SK-N-SH treated with all-trans-retinoic acid at 6 μM for 48 hours (cell line): ENCODE measurements at regions not wholly inside any gene's neighbourhood (a gene's known extent, or its start where the extent isn't known, plus 50 kb on each side); places are given as distances from the start of the nearest gene placed in this dataset.

Experiments
- ATAC-seq: fragments of 200-7000 bp; cut with Tn5 transposase; 3 replicates; pipeline ENCODE4 v1.9.1; 2020; ENCODE audit warnings: mild to moderate bottlenecking, moderate library complexity
- ARNTL ChIP-seq: fragments of 450-650 bp; formaldehyde crosslinking; IDR thresholded peaks from 2 replicates; pipeline ENCODE4 v1.5.0; 2020; ENCODE audit warnings: low read depth, mild to moderate bottlenecking, moderate library complexity, borderline replicate concordance
- BACH2 ChIP-seq: fragments of 250-450 bp; sonication (Bioruptor Pico); IDR thresholded peaks from 2 replicates; pipeline ENCODE4 v1.9.0; 2021; ENCODE audit warnings: mild to moderate bottlenecking, borderline replicate concordance
- CREB5 ChIP-seq: fragments of 250-450 bp; sonication (Bioruptor Pico); IDR thresholded peaks from 2 replicates; pipeline ENCODE4 v1.5.1; 2020; ENCODE audit warnings: low read depth, mild to moderate bottlenecking, moderate library complexity
- CSRNP3 ChIP-seq: fragments of 250-450 bp; sonication (Bioruptor Pico); IDR thresholded peaks from 2 replicates; pipeline ENCODE4 v1.5.1; 2021; ENCODE audit warnings: mild to moderate bottlenecking, moderate library complexity
- ESRRG ChIP-seq: fragments of 250-450 bp; sonication (Bioruptor Pico); IDR thresholded peaks from 2 replicates; pipeline ENCODE4 v1.6.1; 2021; ENCODE audit warnings: mild to moderate bottlenecking
- GLIS3 ChIP-seq: fragments of 250-450 bp; sonication (Bioruptor Pico); IDR thresholded peaks from 2 replicates; pipeline ENCODE4 v1.5.0; 2020; ENCODE audit warnings: mild to moderate bottlenecking, moderate library complexity
- ISL1 ChIP-seq: fragments of 250-450 bp; sonication (Bioruptor Pico); IDR thresholded peaks from 2 replicates; pipeline ENCODE4 v2.1.2; 2022; ENCODE audit warnings: mild to moderate bottlenecking, moderate library complexity
- PATZ1 ChIP-seq: fragments of 250-450 bp; sonication (Bioruptor Pico); IDR thresholded peaks from 2 replicates; pipeline ENCODE4 v1.8.0; 2020; ENCODE audit warnings: mild to moderate bottlenecking, moderate library complexity, borderline replicate concordance
- POU6F1 ChIP-seq: fragments of 250-450 bp; sonication (Bioruptor Pico); IDR thresholded peaks from 2 replicates; pipeline ENCODE4 v1.8.0; 2021; ENCODE audit warnings: low read depth, mild to moderate bottlenecking, moderate library complexity, borderline replicate concordance
- PPARA ChIP-seq: fragments of 250-450 bp; sonication (Bioruptor Pico); IDR thresholded peaks from 2 replicates; pipeline ENCODE4 v1.5.0; 2020; ENCODE audit warnings: mild to moderate bottlenecking, borderline replicate concordance
- RARB ChIP-seq: fragments of 250-450 bp; sonication (Bioruptor Pico); IDR thresholded peaks from 2 replicates; pipeline ENCODE4 v1.8.0; 2021; ENCODE audit warnings: mild to moderate bottlenecking, moderate library complexity
- TCF4 ChIP-seq: fragments of 250-450 bp; sonication (Bioruptor Pico); IDR thresholded peaks from 2 replicates; pipeline ENCODE4 v1.8.0; 2021; ENCODE audit warnings: mild to moderate bottlenecking, moderate library complexity, borderline replicate concordance
- TOX ChIP-seq: fragments of 250-450 bp; sonication (Bioruptor Pico); IDR thresholded peaks from 2 replicates; pipeline ENCODE4 v1.8.0; 2021; ENCODE audit warnings: mild to moderate bottlenecking, moderate library complexity, borderline replicate concordance
- ZFP3 ChIP-seq: fragments of 250-450 bp; sonication (Bioruptor Pico); IDR thresholded peaks from 2 replicates; pipeline ENCODE4 v1.5.0; 2020; ENCODE audit warnings: mild to moderate bottlenecking, moderate library complexity
- ZFP30 ChIP-seq: fragments of 450-650 bp; formaldehyde crosslinking; IDR thresholded peaks from 2 replicates; pipeline ENCODE4 v1.5.0; 2022; ENCODE audit warnings: mild to moderate bottlenecking, moderate library complexity
- ZNF70 ChIP-seq: fragments of 450-650 bp; formaldehyde crosslinking; IDR thresholded peaks from 2 replicates; pipeline ENCODE4 v1.5.0; 2020; ENCODE audit warnings: mild to moderate bottlenecking, moderate library complexity
- ZNF8 ChIP-seq: fragments of 450-650 bp; formaldehyde crosslinking; IDR thresholded peaks from 2 replicates; pipeline ENCODE4 v1.5.0; 2020; ENCODE audit warnings: mild to moderate bottlenecking, moderate library complexity
- TF ChIP-seq, protein P1 (sequence below): fragments of 250-450 bp; sonication (Bioruptor Pico); IDR thresholded peaks from 2 replicates; pipeline ENCODE4 v1.5.0; 2020; ENCODE audit warnings: mild to moderate bottlenecking, moderate library complexity

GRCh38 chr2:212903413-212903812 lies 248.0 kb downstream of the IKZF2 start:
- TF ChIP-seq GLIS3 (CRISPR knock-in tag) (no peak), RARB (no peak), CREB5 (no peak), ESRRG (CRISPR knock-in tag) (no peak), ZNF8 (CRISPR knock-in tag) (no peak), ZFP30 (CRISPR knock-in tag) (no peak), POU6F1 (CRISPR knock-in tag) (no peak), ZNF70 (CRISPR knock-in tag) (no peak)
- no peak for ATAC-seq

- TF ChIP-seq ZNF8 (CRISPR knock-in tag) (no peak), CREB5 (no peak), ZFP3 (CRISPR knock-in tag) (no peak), BACH2 (no peak), POU6F1 (CRISPR knock-in tag) (no peak), PPARA (no peak), TCF4 (no peak), ZNF70 (CRISPR knock-in tag) (no peak), RARB (no peak)
- no peak for ATAC-seq
Observed at GRCh38 chr2:212902421-212902820, 249.0 kb downstream of the IKZF2 start.

DNA sequence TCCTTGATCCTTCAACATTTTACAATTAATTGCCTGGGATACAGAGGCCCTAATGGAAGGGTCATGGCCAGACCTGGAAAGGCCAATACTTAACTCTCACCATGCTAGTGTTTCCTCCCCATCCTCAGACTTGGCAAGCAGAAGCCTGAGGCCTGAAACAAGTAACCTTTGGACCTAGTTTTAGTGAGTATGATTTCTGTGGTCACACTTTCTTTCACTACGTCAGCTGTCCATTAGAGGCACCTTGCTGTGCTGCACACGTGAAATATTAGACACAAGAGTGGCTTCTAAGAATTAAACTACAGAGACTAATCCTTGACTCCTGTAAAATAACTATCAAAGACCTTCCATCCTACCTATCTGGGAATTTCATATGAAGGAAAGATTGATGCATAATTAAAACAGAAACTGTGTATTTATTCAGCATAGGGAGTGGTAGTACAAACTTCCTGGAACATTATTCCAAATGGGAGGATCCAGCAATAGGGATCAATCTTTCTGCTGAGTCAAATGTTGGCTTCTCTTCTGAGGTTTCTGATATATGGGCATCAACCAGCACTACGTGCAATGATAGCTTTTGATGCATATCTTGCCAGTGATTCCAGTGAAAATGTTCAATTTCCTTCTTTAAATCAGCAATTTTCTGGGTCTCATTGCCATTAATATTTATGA lies 249.7 kb downstream of the IKZF2 start:
- TF ChIP-seq ZFP30 (CRISPR knock-in tag) = no peak
- TF ChIP-seq ZNF70 (CRISPR knock-in tag) = no peak
- no peak for TF ChIP-seq RARB
- no peak for ATAC-seq

DNA sequence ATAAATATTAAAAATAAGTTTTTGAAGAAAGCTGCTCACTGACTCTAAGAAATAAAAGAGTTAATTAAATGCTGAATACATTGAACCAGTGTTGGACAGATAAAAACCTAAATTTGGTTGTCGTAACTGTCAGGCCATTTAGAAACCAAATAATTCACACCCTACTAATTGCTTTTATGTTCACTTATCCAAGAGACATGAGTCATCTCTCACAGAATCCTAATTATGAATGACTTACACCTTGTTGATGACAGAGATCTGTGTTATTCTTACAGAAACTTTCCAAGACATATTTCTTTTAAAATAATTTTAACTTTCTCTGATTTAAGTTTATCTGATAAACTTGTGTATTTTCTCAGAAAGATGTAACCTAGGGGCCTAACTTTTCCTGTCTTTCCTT lies 250.7 kb downstream of the IKZF2 start:
- no peak for TF ChIP-seq ISL1 (CRISPR knock-in tag)
- TF ChIP-seq CSRNP3 (CRISPR knock-in tag) = no peak
- TF ChIP-seq BACH2 = no peak
- TF ChIP-seq, protein P1, sequence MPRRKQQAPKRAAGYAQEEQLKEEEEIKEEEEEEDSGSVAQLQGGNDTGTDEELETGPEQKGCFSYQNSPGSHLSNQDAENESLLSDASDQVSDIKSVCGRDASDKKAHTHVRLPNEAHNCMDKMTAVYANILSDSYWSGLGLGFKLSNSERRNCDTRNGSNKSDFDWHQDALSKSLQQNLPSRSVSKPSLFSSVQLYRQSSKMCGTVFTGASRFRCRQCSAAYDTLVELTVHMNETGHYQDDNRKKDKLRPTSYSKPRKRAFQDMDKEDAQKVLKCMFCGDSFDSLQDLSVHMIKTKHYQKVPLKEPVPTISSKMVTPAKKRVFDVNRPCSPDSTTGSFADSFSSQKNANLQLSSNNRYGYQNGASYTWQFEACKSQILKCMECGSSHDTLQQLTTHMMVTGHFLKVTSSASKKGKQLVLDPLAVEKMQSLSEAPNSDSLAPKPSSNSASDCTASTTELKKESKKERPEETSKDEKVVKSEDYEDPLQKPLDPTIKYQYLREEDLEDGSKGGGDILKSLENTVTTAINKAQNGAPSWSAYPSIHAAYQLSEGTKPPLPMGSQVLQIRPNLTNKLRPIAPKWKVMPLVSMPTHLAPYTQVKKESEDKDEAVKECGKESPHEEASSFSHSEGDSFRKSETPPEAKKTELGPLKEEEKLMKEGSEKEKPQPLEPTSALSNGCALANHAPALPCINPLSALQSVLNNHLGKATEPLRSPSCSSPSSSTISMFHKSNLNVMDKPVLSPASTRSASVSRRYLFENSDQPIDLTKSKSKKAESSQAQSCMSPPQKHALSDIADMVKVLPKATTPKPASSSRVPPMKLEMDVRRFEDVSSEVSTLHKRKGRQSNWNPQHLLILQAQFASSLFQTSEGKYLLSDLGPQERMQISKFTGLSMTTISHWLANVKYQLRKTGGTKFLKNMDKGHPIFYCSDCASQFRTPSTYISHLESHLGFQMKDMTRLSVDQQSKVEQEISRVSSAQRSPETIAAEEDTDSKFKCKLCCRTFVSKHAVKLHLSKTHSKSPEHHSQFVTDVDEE (CRISPR knock-in tag) = no peak
- no peak for TF ChIP-seq POU6F1 (CRISPR knock-in tag)
- TF ChIP-seq PPARA = no peak
- no peak for TF ChIP-seq TOX
- no peak for TF ChIP-seq ZNF8 (CRISPR knock-in tag)
- no peak for TF ChIP-seq PATZ1
- no peak for TF ChIP-seq ARNTL (CRISPR knock-in tag)
- no peak for ATAC-seq
